NCI-H187 (cell line): ENCODE measurements at regions not wholly inside any gene's neighbourhood (a gene's known extent, or its start where the extent isn't known, plus 50 kb on each side); places are given as distances from the start of the nearest gene placed in this dataset.

Experiments
- DNase-seq, 2 experiments: peaks; one replicate each; lab custom pipeline; 2025; lab: John Stamatoyannopoulos, UW

DNA sequence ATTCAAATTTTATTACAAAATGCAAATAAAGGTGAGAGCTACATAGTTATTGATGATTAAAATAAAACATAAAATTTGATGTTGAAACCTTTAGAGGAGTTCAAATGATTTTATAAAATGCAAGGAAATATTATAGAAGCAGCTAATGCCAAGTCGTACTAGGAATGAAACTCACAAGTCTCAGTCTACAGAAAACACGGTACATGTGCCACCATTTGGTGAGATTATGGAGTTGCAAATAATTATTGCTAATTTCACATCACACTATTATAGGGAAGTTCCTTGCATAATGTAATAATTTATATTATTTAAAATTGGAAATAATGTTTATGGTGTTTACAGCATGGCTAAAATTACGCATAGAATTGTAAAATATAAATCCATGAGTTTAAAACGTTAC lies 1601.7 kb upstream of the TENM3 start:
- no peak for DNase-seq

DNA sequence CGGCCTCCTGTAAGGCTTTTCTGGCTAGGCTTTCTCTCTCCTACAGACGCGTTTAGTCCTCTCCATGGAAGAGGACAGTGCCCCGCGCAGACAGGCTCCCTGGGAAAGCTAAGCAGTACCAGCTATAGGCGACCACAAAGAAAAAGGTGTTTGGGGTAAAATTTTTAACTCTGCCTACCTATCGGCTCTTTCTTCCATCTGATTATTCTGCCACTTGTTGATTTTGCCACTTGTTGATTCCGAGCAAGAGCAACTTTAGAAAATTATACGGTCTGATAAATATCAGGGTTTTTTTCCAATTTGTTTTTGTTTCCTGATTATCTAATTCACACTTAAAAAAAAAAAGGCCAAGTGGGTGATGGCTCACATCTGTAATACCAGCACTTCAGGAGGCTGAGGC lies 1600.5 kb upstream of the TENM3 start:
- no peak for DNase-seq

DNA sequence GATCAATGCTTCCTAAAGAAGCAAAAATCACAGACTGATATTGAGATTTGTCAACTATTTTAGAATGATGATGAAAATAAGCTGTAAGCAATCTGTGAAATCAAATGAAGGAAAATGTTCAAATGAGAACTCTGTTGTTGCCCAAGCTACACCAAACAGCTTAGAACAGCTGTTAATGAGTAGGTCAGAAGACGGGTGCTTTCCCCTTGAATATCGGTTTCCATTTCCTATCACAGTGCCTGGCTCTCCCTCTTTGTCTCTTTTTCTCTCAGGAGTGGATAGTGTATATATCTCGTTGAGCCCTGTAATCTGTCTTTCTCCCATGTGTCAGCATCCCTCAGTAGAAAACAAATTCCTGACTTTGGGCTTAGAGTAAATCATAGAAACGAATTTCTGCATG lies 1592.9 kb upstream of the TENM3 start:
- no peak for DNase-seq

- DNase-seq: no peak
Observed at GRCh38 chr4:180652533-180652932, 1590.7 kb upstream of the TENM3 start.

DNA sequence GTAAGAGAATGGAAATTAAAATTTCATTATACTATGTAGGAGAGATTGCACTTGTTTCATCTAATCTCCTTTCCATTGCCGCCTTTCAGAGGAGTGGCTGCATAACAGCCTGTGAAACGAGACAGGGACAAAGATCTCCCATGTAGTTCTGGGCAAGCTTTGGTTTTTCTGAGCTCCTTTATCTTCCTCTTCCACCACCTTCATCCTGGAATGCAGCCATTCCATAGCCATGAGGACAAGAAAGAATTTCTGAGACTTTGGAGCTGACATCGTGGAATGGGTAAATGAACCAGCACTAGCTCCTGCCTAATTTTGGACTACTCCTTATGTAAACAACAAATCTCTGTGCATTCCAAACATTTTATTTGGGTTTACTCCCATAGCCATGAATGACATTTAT lies 1587.3 kb upstream of the TENM3 start:
- no peak for DNase-seq

- DNase-seq: no peak
Observed at GRCh38 chr4:180657881-180658280, 1585.3 kb upstream of the TENM3 start.

DNA sequence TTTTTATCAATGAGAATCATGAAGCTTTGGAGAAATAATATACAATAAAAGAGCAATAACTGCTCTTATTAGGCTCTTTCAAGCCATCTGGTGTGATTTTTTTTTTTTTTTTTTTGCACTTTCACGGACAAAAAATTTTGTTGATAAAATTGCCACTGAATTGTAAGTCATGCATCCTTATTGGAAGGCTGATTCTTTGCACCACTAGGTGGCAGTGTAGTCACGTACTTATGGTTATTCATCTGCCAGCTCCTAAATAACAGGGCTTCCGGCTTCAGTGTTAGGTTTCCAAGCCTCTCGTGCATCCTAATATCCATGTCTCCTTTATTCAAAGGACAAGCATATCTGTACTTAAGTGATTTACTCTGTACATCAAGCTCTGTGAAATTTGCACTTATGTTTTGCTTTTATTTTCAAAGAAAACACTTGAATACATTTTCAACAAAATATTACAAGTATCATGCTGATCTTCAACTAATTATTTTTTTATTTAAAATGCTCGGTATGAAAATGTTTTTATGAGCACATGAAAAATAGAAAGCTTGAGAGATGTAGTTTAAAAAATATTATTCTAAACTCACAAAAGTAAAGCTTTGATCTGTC lies 1578.3 kb upstream of the TENM3 start:
- peak; percentile 17 to 50 for DNase-seq

- DNase-seq: no peak
Observed at GRCh38 chr4:180665481-180665880, 1577.7 kb upstream of the TENM3 start.

DNA sequence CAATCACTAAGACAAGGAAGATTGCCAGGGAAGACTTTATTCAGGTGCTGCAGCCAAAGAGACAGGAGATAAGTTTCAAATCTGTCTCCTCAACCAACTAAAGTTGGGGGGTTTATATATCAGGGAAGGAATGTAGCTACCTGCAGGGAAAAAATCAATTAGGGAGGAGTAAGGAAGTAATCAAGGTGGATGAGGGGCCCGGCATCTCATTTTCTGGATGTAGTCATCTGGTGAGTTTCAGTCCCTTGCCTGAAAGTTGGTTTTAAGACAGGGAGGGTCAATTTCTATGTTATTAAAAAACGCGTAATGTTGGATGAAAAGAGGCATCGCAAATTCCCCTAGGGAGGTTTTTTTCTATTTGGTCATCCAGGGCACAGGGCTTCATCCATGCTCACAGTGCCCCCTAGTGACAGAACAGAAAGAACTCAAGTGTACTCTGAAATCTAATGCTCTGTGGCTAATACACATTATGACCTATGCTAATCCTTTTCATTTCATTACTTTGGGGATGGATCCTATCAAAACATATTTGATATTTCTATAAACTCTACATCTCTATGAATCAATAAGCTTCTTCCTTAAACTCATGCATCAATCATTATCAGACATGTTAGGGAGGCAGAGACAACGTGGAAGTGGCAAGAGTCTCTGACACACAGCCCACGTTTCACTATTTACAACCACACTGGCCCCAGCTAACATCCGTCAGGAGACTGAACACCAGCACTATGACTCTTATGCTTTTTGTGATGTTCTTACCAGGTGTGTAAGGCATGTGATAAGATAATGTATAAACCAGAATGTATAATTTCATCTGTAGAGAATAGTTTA lies 1577.0 kb upstream of the TENM3 start:
- DNase-seq: peak in 1 of 2 experiments; percentile 0

DNA sequence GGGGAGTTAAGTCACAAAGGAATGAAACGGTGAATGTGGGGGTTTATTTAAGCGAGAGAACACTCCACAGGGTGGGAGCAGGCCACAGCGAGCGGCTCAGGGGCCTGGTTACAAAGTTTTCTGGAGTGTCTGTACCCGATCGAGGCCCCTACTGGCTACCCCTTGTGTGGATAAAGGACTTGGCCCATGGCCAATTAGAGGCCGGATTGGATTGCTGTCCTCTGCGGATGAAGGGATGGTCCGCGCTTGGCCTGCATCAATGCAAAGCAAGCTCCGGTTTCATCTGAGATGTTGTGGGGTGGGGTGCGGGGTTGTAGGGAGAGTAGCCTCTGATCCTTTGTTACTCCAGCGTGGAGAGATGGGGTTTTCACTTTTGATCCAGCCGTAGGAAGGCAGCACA lies 1574.5 kb upstream of the TENM3 start:
- DNase-seq: no peak

- DNase-seq: no peak
Observed at GRCh38 chr4:180669680-180670079, 1573.5 kb upstream of the TENM3 start.

DNA sequence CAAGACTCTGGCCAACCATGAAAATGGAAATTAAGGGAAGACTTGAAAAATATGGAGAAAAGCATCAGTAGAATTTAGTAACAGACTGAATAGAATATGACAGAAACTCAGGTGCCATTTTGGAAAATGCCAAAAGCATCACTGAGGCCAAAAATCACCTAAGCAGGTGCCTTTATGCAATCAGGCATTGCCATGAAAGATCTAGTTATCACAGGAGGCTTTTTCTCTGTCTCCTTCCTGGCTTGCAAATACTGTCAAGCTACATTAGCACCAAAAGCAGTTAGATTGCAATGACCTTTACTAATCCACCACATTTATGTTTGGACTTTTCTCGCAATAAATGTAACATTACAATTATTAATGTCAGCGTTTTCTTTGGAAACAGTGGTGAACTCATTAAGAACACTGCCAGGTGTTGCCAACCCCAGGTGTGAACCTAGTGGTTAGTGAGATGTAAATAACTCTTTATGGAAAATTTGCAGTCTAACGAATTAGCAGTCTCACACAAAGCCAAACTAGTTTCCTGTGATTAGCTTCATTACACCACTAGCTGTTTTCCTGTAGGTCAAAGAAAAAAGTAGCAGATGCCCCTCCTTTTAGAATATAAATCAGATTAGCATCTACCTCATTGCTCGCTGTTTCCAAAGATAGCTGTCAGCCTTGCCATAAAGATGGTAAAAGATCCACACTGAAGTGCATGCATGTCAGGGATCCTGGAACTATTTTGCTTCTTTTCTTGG lies 1568.4 kb upstream of the TENM3 start:
- no peak for DNase-seq

GRCh38 chr4:180675359-180675650 lies 1567.9 kb upstream of the TENM3 start:
- DNase-seq: no peak

GRCh38 chr4:180680305-180680704 lies 1562.9 kb upstream of the TENM3 start:
- DNase-seq: no peak

- DNase-seq: no peak
Observed at GRCh38 chr4:180682776-180683175, 1560.4 kb upstream of the TENM3 start.

GRCh38 chr4:180683186-180683585 lies 1560.0 kb upstream of the TENM3 start:
- DNase-seq: no peak

DNA sequence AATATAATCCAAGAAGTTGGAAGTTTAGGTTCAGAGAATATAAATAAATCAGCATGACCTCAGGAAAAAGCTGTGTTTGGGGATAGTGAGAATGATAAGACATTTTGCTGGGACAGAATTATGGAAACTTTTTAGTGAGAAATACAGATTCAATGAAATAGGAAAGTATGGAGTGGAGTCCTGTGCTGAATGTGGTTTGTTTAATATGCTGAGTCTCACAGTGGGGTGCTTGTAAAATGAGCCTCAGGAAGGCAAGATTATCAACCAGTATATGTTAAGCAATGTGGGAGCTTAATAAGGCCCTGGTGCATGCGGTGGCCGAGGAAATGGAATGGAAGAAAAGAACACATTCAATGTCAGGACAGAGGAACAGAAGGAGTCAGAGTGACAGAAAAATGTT lies 1554.7 kb upstream of the TENM3 start:
- no peak for DNase-seq

DNA sequence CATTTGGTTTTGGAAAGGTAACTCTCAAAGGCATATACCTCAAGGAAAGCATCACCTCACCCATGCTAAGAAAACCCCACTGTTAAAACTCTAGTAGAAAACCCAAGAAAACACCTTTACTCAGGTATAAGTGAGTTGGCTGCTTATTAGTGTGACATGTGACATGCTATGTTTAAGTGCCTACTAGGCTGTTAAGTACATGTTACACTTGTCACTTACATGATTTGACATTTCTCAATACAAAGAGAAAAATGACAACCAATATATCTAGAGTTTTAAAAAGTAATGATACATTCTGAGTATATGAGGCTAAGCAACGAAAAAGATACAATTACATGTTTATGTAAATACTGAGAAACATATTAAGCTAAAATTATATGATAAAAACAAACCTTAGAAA lies 1548.3 kb upstream of the TENM3 start:
- DNase-seq: no peak

GRCh38 chr4:180695851-180696250 lies 1547.4 kb upstream of the TENM3 start:
- no peak for DNase-seq

DNA sequence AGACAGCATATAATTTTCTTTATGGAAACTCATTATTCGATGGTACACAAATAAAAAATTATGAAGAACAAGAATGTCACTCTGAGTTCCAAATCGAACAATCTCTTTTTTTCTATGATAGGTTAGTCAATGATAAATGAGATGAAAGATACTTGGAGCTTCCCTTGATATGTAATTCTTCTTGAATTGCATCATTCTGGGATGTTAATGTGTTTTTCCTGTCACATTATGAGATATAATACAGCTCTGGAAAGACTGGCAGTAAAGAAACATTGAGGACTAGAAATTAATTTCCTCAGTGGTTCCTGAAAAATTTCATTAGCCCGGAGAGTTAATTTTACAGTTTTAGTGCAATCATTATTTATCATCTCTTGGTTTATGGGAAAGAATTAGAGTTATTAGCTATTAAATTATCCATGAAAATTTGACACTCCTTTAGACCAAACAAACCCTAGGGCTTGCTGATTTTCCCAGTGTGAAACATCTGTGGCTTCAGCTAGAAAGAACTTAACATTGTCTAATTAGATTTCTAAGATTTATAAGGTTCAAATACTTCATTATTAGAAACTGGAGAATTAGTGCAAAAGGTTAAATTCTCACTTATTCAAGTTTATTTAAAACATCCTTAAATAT lies 1546.6 kb upstream of the TENM3 start:
- no peak for DNase-seq

- DNase-seq: no peak
Observed at GRCh38 chr4:180698550-180699195, 1544.5 kb upstream of the TENM3 start.

- no peak for DNase-seq
Observed at GRCh38 chr4:180706766-180707165, 1536.4 kb upstream of the TENM3 start.
